LNCAP (cell line): ENCODE measurements at regions not wholly inside any gene's neighbourhood (a gene's known extent, or its start where the extent isn't known, plus 50 kb on each side); places are given as distances from the start of the nearest gene placed in this dataset.

Experiments used
- TF ChIP-seq, protein P1 (sequence below): fragments of 450-650 bp; IDR thresholded peaks from 2 replicates; pipeline ENCODE4 v1.5.1; 2017; ENCODE audit warnings: mild to moderate bottlenecking

DNA sequence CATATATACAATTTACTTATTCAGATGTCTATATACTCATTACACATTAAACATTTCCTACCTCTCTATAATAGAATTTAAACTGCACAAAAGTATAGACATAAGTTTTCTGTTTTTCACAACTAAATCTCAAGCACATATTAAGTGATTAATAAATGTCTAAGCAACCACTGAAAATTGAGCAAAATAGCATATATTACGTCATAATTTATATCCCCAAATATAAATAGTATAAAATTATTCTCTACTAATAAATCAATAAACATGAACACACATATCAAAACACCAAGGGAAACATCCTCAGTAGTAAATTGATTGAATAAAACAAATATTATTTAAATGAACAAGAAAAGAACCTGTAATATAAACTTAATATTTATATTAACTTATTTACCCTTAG lies 865.1 kb downstream of the CDH18 start:
- TF ChIP-seq, protein P1, sequence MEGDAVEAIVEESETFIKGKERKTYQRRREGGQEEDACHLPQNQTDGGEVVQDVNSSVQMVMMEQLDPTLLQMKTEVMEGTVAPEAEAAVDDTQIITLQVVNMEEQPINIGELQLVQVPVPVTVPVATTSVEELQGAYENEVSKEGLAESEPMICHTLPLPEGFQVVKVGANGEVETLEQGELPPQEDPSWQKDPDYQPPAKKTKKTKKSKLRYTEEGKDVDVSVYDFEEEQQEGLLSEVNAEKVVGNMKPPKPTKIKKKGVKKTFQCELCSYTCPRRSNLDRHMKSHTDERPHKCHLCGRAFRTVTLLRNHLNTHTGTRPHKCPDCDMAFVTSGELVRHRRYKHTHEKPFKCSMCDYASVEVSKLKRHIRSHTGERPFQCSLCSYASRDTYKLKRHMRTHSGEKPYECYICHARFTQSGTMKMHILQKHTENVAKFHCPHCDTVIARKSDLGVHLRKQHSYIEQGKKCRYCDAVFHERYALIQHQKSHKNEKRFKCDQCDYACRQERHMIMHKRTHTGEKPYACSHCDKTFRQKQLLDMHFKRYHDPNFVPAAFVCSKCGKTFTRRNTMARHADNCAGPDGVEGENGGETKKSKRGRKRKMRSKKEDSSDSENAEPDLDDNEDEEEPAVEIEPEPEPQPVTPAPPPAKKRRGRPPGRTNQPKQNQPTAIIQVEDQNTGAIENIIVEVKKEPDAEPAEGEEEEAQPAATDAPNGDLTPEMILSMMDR, result no peak

DNA sequence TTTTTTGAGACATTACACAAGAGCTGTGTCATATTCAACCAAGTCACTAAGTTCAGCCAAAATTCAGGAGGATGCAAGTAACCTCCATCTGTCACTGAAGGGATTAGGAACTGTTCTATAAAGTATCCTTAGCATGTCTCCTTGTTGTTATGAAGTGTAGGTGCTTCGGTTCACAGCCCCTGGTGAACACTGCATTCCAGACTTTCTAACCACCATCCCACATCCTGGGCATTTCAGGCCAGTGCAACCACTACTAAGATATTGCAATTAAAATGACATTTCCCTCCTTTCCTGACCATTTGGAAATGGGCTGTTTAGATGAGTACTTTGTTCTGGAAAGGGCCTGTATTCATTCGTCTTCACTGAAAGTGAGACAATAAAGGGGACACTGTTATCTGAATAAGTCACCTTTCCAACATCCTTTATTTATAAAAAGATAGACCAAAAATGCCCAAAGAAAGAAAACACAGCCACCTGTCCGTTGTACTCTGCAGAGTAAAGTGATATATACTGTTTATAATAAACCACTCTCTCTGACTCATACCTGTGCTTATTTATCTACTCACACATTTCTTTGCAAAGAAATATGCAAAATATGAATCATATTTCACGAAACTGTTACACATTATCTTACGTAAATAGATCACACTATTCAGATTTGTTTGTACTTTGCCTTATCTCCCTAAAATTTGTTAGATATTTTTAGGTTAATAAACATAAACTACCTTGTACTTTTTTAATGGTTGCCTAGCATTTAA lies 861.9 kb downstream of the CDH18 start:
- TF ChIP-seq, protein P1, result no peak

DNA sequence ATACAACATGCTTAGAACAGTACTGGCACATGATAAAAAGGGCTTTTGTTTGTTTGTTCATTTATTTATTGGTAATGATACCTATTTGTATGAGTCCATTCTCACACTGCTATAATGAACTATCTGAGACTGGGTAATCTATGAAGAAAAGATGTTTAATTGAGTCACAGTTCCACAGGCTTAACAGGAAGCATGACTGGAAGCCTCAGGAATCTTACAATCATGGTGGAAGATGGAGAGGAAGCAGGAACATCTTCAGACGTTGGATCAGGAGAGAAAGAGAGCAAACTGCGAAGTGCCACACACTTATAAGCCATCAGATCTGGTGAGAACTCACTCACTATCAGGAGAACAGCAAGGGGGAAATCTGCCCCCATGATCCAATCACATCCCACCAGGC lies 847.7 kb downstream of the CDH18 start:
- TF ChIP-seq, protein P1, result no peak

DNA sequence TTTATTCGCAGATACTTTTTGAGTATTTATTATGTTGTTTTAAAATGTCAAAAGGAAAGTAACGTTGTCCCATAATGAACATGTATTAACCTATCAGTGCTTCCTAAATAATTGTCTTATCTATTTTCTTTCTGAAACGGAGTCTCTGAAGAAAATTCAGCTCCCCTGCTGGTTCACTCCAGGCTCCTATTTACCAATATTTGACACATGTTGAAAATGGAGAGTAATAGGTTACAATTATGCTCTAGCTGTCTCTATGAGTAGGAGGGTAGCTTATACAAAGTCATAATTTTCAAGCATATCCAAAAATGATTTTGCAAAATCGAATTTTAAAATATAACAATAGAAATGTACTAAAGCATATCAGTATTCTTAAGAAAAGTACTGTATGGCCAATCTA lies 844.1 kb downstream of the CDH18 start:
- TF ChIP-seq, protein P1, result no peak

DNA sequence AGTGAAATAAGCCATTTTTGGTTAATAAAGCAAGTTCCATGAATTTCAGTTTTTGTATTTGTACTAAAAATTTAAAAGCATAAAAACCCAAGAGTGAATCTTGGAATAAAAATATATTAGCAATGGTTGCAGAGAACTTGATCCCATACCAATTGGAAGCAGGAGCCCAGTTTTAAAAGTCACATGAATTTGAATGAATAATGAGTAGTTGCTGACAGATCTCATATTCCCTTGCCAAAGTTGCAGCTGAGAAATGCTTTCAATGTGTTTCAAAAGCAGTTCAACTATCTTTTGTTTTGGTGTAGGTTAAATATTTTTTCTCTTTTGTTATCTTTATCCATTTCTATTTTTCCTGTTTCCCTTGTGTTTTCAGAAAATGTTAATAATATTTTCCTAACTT lies 818.6 kb downstream of the CDH18 start:
- TF ChIP-seq, protein P1, result no peak

DNA sequence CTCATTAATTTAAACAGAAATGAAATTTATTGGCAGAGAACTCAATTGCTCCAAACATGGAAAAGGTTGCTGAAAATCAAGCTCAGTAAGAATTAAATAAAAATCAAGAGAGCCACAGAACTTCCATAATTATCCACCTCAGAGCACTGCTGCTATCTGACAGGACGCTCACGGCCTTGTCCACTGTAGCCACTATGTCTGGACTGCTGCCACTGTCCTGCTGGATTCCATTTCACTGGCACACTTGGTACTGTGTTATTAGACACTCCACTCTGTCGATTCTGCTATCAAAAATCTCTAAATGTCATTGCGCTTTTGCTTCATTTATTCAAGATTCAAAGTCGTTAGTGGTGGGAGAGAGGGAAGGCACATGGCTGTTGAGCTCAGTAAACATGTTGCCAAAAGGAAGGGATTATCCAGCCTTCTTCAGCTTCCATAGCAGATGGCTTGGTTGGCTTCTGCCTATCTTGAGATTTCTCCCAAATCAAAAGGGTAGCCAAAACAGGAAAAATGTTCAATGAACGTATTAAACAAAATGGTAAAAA lies 815.0 kb downstream of the CDH18 start:
- TF ChIP-seq, protein P1, result no peak

DNA sequence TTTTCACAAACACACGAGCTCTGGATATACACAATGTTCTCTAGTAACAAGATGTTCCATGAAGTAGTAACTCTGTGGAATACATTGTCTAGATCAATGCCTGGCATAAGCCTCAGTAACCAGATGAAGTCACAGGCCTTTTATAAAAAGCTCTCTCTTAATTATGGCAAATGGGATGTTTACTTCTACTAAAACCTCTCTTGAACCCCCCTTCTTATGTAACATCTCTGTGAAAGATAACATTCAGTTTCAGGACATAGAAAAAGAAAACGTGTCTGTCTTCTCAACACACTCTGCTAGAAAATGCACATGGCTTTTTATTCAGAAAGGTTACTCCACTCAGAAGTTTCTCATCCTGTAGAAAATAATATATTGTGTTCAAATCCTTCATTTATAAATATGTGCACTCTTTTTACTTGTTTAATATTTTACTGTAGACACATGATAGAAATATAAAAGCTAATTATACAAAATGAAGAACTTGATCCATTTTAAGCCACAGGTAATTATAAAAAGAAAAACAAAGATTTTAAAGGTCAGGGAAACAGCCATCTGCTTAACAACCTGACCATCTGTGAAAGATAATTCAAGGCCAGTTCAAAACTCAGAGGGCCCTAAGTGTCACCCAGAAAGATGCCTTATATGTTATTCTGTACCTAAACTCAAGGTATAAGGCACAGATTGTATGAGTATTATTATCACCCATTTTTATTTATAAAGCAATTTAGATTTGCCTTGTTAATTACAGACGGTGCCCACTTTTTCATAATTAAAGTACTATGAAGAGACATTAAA lies 812.0 kb downstream of the CDH18 start:
- TF ChIP-seq, protein P1, result no peak
